HUDEP-2 (cell line): ENCODE measurements at regions not wholly inside any gene's neighbourhood (a gene's known extent, or its start where the extent isn't known, plus 50 kb on each side); places are given as distances from the start of the nearest gene placed in this dataset.

ENCODE experiments used
- DNase-seq, 76 experiments: peaks; one replicate each; lab custom pipeline; 2025; ENCODE audit not compliant: unreplicated experiment in 76 of 76; lab: John Stamatoyannopoulos, UW

DNA sequence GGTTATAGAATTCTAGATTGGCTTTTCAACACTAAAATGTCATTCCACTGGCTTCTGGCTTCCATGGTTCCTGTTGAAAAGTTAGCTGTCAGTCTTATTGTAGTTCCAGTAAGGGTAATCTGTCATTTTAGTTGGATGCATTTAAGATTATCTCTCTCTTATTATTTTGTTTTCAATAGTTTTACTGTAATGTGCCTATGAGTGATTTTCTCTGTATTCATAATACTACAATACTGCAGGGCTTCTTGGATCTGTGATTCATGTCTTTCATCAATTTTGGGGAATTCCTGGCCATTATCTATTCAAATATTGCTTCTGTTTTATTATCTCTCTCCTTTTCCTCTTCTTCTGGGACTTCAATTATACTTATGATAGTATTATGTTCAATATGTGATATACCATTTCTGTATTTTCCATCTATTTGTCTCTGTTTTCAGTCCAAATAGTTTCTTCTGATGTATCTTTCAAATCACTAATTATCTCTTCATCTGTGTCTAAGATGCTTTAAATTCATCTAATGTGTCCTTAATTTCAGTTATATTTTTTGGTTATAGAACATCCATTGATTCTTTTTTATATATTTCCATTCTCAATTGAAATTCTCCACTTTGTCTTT, 101.5 kb downstream of the KCTD15 start:
- DNase-seq = no peak

DNA sequence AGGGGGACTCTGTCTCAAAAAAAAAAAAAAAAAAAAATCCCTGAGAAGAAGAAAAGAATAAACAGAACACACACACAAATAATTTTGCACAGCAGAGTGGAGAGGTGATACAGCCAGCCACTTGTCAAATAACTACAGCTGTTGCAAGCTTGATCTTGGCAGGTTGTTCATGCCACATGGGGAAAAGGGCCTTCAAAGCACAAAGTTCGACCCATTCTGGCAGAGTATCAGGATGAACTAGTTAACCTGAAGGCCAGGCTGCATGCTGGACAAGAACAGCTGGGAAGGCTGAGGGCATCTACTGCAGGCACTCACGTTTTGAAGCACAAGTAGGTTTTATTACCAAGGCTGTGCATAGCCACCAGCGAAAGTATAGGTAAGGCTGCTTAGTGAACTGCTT, 104.1 kb downstream of the KCTD15 start:
- no peak for DNase-seq

DNA sequence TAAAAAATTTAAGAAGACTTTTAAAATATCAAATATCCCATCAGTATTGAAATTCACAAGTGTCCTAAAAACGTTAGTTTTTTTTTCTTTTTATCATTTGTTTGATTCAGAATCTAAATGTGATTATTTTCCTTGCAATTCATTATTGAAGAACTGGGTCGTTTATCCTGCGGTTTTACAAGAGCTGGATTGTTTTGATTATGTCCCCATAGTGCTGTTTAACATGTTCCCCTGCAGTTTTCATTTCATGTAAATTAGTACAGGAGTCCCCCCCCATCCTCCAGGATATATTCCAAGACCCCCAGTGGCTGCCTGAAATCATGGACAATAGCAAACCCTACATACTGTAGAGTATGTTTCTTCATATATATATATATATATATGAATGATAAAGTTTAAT, 105.7 kb downstream of the KCTD15 start:
- no peak for DNase-seq

DNA sequence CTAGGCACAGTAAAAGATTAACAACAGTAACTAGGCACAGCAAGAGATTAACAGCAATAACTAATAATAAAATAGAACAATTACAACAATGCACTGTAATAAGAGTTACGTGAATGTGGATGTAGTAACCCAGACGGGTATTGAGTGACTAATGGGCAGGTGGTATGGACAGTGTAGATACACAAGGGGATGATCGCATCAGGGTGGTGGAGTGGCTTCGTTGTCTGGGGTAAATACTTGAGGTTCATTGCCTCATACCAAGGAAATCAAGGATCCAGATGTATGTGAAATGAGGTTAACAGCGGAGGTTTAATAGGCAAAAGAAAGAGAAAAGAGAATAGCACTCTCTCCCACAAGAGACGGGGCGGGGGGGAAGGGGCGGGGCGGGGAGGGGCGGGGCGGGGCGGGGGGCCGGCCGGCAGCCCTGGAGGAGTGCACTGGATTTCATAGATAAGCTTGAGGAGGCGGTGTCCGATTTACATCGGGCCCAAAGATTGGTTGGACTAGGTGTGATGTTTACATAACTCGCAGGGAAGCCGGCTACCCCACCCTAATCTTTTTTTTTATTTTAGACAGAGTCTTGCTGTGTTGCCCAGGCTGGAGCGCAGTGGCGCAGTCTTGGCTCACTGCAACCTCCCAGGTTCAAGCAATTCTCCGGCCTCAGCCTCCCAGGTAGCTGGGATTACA, 106.3 kb downstream of the KCTD15 start:
- peak in 3 of 76 experiments; percentile 2 to 15 (median 3) for DNase-seq

DNA sequence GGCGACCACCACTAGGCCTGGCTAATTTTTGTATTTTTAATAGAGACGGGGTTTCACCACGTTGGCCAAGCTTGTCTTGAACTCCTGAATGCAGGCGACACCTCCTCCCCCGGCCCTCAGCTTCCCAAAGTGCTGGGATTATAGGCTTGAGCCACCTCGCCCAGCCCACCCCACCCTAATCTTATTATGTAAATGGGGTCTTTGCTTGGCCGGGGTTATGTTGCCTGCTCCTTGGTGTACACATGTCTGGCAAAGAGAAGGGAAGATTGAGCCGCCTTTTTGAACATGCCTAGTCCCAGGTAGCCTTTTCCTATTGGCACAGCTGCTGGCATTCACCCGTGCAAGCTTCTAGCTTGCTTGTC, 106.8 kb downstream of the KCTD15 start:
- DNase-seq = no peak

DNA sequence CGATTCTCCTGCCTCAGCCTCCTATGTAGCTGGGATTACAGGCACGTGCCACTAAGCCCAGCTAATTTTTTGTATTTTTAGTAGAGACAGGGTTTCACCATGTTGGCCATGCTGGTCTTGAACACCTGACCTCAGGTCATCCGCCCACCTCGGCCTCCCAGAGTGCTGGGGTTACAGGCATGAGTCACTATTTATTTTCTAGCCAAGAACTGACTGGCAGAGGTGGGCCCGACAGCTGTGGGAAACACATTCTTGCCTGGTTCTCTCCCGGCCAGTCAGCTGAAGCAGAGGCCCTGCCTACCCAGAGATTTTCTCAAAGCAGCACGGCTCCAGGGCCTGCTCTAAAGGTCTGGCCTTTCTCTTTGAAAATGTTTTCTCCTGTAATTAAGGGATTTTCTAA, 108.0 kb downstream of the KCTD15 start:
- DNase-seq = no peak

DNA sequence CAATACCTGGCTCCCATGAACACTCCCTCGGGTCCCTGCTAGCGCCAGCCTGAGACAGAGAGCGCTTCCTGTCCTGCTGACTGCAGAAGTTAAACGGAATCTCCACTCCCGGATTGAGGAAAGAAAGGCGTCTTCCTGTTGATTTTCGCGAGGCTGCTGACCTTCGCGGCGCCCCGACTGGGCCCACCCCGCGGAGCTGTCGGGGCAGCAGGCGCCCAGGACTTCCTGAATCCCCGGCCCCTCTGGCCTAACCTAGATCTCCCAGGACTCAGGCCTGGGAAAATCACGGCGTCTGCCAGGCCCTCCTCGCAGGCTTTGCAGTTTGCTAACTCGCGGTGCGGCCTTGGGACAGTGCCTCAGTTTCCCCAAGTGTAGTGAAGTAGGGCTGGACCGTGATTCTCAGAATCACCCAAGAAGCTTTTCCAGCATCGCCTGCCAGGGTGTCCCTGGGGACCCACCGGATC, 108.8 kb downstream of the KCTD15 start:
- DNase-seq = no peak

DNA sequence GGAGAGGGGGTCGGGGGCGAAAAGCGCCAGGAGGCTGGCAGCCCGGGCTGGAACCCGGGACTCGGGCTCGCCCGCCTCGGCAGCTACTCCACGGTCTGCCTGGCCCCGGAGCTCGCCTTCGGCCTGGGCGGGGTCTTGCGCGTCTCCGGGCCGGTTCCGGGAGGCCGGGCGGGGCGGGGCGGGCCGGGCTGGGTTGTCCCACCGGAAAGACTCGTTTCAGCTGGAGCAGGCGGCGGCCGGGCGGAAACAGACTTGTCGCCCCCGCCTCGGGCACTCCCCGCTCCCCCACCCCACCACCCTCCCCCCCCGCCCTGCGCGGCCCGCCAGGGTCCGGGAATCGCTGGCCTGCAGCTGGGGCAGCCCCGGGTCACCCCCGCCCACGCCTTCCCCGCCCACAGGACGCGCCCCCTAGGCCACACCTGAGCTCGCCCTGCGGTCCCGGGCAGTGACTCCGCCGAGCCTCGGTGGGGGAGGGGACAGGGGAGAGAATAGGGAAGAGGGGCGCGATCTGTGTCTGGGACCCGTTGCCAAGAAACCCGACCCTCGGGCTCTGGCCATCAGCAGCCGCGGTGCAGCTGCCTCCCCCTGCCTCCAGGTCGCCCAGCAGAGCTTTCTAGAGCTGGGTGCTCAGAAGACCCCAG, 109.4 kb downstream of the KCTD15 start:
- DNase-seq = peak in 1 of 76 experiments; percentile 5

DNA sequence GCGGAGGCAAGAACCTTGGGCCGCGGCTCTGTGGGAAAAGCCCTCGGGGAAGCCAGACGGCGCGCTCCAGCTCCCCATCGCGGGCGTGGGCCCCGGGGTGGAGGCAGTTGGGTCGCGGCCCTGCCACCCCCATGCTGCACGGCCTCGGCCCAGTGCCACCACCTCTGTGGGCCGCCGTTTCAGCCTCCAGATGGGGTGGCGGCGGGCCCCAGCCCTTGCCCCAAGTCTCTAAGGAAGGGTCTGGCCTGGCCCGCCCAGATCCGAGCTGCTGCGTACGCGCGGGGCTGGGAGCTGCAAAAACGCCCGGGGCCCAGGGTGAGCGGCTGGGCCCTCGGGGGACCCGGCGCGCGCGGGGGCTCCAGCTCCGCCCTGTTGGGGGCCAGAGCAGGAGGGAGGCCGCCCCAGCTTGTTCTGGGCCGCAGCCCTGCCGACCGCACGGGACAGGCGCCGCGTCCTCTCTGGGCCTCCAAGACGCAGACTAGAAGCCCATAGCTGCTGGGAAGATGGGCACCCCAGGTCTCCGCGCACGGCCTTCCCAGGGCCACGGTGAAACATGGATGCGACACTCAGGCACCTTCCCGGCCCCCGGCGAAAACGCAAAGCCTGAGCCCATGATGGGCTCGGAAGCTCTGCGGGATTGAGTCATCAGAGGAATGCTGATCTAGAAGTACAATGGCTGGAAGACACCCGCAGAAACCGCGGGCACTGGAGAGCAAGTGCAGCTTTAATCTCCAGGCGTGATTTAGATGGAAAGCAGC, 110.1 kb downstream of the KCTD15 start:
- no peak for DNase-seq

DNA sequence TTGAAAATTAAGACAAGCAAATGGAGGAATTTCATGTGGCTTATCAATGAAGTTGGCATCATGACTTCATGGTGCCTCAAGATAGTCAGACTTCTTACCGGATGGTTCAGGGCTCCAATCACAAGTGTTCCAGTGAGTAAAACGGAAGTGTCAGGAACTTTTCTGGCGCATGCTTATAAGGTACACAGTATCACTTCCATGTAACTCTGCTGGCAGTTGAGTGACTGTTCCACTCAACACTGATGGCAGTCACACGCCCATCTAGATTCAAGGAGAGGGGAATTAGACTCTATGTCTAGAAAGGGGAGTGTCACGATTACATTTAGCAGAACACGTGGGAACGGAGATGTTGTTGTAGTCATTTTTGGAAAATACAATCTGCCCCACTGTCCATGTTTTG, 114.3 kb downstream of the KCTD15 start:
- DNase-seq = no peak

DNA sequence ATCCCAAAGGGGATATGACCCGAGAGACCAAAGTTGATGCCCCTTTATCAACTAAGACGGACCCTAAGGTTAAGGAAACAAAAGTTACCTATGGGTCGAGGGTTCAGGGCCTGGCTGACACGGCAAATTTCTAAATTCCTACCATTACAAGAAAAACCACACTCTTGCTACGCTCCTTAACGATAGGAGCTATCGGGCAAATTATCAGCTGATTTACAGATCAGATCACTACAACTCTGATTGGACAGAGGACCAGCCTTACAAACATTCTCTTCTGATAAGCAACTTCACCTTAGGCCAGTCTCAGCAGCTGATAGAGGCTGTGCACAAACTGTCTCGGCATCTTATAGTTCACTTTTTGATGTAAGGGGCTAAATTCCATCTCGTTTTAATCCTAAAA, 117.9 kb downstream of the KCTD15 start:
- DNase-seq = no peak

DNA sequence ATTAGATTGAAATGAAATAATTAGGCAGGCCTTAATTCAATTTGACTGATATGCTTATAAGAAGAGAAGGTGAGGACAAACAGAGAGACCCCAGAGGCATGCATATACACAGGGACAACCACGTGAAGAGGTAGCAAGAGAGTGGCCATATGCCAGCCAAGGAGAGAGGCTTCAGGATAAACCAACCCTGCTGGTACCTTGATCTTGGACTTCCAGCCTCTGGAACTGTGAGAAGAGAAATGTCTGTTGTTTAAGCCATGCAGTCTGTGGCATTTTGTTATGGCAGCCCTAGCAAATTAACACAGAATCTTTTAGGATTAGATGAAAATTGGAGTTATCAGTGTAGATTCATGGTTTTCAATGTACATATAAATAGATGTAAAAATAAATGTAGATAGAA, 120.1 kb downstream of the KCTD15 start:
- DNase-seq = no peak

DNA sequence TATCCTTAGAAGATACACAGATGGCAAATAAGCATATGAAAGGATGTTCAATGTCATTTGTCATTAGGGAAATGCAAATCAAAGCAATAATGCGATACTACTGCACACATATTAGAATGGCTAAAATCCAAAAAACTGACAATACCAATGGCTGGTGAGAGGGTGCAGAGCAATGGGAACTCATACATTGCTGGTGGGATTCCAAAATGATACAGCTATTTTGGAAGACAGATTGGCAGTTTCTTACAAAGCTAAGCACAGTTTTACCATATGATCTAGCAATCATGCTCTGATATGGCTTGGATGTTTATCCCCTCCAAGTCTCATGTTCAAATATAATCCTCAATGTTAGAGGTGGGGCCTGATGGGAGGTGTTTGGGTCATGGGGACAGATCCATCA, 122.6 kb downstream of the KCTD15 start:
- DNase-seq = no peak

DNA sequence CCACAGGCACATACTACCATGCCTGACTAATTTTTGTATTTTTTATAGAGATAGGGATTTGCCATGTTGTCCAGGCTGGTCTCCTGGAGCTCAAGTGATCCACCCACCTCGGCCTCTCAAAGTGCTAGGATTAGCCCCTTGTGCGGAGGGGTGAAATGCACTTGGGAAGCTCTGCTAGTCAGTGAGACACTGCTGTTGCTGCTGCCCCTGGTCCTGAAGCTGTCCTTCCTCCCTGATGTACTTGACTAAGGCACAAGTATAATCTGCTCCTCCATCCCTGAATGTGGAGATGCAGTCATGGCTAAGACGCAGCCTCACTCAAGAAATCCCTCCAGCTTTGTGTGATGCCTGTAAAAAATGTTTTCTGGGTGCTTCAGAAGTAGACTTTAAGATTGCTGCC, 124.5 kb downstream of the KCTD15 start:
- DNase-seq = no peak

DNA sequence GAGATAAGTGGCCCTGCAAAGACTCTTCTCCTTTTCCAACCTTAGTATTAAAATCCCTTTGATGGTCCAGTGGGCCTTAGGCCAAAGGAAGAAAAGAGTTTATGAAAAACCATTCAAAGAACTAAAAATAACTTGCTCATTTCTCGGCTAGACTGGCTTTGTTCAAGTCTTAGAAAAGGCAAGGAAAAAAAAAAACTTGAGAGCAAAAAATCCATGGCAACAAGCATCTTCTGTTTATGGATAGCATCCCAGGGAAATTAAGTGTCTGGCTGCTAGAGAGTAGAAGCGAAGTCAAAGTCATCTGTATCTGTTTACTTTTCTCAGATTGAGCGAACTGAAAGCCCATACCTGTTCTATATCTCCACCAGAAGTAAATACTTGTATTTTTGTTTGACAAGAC, 129.6 kb downstream of the KCTD15 start:
- DNase-seq = no peak

DNA sequence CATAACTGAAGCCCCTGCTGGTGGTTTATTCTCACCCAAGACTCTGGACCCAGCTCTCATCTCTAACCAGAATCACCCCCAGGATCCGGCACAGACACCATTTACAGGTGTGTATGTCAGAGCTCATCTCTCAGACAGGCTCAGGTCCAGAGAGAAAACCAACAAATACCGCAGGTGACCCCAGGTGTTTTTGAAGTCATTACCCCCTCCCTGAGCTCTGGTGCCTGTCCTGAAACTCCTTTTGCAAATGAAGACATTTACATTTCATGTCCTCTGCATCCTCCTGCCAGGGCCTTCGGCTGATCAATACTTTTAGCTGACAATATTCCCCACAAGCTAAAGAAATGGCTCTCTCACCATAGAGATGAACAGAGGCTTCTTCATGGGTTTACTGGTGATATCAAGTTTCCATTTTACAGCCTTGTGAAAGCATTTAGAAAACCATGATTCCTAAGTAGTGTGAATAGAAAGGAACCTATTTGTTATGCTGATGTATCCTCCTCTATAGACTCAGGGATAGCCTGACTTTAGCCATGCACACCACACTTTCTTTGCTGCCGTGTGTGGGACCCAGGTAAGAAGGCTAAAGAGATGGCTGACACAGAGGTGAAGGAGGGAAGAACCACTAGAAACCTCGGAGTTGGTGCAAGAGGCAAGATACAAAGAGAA, 131.3 kb downstream of the KCTD15 start:
- no peak for DNase-seq

DNA sequence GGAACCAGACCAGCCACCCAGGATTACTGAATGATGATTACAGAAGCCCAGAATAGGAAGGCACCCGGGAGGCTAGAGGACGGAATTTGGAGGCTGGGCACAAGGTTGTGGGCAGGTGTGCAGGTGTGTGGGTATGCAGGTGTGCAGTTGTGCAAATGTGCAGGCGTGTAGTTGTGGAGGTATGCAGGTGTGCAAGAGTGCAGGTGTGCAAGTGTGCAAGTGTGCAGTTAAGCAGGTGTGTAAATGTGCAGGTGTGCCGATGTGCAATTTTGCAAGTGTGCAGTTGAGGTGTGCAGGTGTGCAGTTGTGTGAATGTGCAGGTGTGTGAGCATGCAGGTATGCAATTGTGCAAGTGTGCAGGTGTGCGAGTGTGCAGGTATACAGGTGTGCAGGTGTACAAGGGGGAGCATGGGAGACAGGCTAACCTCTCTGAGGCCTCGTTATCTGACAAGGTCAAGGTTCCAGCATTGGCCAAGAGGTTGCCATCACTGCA, 131.8 kb downstream of the KCTD15 start:
- no peak for DNase-seq

DNA sequence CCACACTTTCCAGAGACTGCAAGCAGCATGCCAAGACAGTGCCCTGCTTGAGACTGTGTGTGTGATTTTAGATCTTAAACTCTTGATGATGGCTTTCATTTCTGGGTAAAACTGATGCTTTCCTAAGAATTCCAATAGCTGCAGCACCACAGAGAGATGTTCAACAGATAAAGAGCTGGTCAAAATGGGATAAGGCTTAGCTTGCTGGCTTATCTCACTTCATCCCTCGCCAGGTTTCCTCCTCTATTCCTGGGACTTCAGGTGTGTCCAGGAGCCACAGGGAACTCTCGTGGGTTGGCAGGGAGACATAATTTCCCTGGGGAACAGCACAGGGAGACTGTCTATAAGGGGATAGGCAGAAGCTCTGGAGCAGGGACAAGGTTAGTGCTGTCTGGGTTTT, 137.3 kb downstream of the KCTD15 start:
- no peak for DNase-seq

DNA sequence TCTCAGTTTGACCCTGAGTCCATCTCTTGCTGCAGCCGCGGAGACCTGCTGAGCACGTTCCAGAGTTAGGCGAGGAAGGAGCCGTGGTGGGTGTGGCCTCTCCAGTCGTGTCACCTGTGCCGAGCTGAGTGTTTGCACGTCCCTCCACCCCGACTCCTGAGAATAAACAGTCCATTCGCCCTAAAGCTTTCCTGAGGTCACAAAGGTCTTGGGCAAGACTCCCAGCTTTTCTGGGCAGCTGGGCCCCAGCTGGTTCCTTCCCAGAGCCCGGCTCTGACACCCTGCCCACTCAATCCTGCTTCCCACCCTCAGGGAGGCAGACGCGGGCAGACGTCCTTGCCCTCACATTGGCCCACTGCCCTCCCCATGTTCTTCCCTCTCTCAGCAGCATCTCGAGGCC, 142.2 kb downstream of the KCTD15 start:
- DNase-seq = no peak

DNA sequence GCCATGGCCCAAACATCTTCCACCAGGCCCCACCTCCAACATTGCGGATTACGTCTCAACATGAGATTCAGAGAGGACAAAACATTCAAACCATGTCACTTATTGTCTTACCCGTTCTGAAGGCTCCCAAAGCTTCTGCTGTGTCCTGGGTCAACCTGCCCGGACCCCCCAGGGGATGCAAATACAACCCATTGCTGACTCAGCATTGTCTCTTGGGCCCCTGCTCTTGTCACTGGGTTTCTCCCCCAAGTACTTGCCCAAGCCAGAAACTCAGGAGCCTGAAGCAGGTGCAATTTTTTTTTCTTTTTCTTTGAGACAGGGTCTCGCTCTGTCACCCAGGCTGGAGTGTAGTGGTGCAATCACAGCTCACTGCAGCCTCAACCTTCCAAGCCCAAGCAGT, 144.5 kb downstream of the KCTD15 start:
- DNase-seq = no peak
